ENCODE measurements at regions not wholly inside any gene's neighbourhood (a gene's known extent, or its start where the extent isn't known, plus 50 kb on each side); places are given as distances from the start of the nearest gene placed in this dataset.

- TF ChIP-seq POLR2AphosphoS5 (IDR thresholded peaks at IDR 0.05; ENCODE audit: low read depth, low read length) (no peak), TAF1 (IDR thresholded peaks at IDR 0.05; ENCODE audit: borderline replicate concordance, low read depth, low read length) (no peak), POLR2A (IDR thresholded peaks at IDR 0.05; ENCODE audit: low read depth, low read length) (no peak)
These were observed 493.2 kb downstream of the CCDC85A start for GRCh38 chr2:56676966-56677365.

Measured in GM12892 (cell line).